HG02759 (cell line): ENCODE measurements at regions not wholly inside any gene's neighbourhood (a gene's known extent, or its start where the extent isn't known, plus 50 kb on each side); places are given as distances from the start of the nearest gene placed in this dataset.
"Not testable (repeated sequence)": the region's sequence is repeated elsewhere in the genome, so short reads cannot be mapped to it uniquely, and the experiment has no call there.

Source experiments
- ATAC-seq: cut with Tn5 transposase; IDR thresholded peaks from one replicate; pipeline ENCODE4 v1.9.1; 2021; ENCODE audit warnings: mild to moderate bottlenecking, moderate library complexity; ENCODE audit not compliant: unreplicated experiment

GRCh38 chr5:67954351-67954750, 261.2 kb upstream of the PIK3R1 start:
- no peak for ATAC-seq

- ATAC-seq, result no peak
These were observed 273.1 kb upstream of the PIK3R1 start for GRCh38 chr5:67942421-67942820.

- ATAC-seq, result no peak
These were observed 273.7 kb upstream of the PIK3R1 start for GRCh38 chr5:67941614-67942401.

DNA sequence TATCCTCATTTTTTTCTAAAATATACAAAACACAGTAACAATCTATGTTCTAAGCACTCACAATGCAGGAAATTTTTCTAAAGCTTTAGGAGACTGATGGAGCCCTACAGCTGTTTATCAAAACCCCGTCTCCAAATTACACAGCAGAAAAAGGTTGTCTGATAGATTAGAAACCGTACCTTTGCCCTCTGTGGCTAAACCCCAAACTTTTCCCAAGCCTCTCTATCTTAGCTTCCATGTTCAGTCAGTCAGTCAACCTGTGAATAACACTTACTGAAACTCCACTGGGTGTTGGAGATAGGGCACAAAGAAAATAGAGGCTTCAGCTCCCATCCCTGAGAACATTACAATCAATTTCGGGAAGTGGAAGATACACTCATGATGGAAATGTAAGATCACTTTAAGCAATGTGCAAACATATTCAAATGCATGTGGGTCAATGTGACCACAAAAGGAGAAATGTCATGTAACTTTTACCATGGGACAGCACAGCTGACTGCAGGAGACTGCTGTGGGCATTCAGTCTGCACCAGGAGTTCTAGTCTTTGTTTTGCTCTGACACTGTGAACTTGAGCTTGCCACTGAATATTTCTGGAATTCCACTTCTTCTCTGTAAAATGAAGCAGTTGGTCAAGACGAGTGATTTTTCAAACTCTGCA, 279.5 kb upstream of the PIK3R1 start:
- ATAC-seq, result no peak

DNA sequence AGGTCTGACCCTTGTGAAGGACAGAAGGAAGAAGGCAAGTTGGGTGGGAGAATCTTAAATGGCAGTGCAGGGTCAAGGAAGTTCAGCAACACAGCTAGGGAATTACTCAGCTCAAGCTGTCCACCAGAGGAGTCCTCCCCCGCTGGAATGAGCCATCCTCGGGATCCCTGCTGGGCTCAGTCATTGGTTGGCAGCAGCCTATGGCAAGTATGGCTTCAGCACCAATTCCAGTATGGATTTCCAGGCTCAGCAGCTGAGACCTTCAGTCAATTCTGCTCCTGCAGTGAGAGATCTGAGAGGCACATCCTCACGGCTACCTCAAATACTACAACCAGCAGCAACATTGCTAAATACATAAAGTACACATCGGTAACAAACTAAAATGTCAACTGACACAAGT, 280.6 kb upstream of the PIK3R1 start:
- ATAC-seq, result no peak

DNA sequence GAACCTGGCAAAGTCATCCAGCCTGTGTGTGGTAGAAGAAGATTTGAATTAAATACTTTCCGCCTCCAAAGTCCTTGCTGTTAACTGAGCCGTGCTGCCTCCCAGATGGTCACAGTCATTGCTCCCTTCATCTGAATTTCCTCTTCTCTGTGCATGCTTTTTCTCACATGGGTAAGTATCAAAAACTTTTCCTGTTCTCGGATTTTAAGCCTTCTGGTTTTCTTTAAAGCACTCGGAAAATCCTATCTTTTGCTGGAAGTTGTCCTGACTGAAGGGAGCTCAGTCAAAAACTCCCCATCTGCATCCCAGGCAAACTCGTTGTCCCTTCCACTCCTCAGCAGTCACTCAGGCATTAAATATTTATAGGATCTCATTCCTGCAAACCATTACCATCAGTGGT, 290.0 kb upstream of the PIK3R1 start:
- ATAC-seq, result no peak

DNA sequence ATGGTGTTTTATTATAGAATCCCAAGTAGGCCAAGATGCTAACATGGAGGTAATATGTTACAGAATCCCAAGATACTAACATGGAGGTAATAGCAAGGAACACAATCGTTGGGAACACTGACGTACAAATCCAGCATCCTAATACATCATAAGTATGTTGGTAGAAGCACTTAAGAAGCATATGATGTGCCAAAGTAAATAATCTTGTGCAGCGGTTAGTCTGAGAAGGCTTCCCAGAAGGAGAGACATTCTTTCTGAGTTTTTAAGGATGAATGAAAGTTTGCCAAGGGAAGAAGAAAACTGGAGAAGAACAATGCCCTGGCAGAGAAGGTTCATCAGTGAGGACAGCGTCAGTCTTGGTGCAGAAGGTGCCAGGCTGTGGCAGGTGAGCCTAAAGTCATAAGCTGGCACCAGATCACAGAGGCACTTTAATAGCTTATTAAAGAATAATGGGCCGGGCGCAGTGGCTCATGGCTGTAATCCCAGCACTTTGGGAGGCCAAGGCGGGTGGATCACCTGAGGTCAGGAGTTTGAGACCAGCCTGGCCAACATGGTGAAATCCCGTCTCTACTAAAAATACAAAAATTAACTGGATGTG, 294.5 kb upstream of the PIK3R1 start:
- no peak for ATAC-seq

GRCh38 chr5:67919532-67919931, 296.0 kb upstream of the PIK3R1 start:
- not testable (repeated sequence) for ATAC-seq

- ATAC-seq, result no peak
These were observed 298.0 kb upstream of the PIK3R1 start for GRCh38 chr5:67917561-67917960.

DNA sequence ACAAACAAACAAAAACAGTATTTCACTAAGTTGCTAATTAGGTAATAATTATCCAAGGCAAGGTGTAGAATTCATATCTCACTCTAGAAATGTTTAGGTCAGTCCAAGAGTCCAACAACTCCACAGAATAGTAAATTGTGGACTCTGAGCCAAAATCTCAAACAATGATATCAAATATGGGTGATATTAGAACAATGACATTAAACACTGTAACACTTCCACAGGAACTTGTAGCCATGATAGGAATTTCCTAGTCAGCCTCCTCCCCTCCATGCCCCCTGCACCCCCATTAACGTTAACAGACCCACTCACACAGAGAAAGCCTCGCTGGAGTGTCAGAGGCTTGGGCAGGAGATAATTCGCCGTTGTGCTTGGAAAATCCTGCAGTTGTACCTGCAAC, 305.0 kb upstream of the PIK3R1 start:
- no peak for ATAC-seq

- no peak for ATAC-seq
These were observed 307.3 kb upstream of the PIK3R1 start for GRCh38 chr5:67908126-67908765.

- ATAC-seq, result no peak
These were observed 311.2 kb upstream of the PIK3R1 start for GRCh38 chr5:67904366-67904765.

DNA sequence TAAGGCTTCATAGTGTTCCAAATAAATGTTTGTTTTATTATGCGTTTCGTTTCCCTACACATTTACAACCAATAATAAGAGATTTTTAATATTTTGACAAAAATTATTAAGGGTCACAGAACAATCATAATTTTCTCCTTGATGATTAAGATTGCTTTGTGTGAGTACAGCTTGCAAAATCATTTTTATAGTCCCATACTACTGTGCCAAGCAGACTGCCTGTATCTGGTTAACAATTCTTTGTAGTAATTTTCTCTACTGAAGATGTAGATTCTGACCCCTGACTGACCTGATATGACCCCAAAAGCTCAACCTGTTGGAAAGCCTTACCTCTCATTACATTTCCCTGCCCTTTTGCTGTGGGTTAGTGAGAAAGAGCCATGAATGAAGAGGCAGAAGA, 311.9 kb upstream of the PIK3R1 start:
- no peak for ATAC-seq

DNA sequence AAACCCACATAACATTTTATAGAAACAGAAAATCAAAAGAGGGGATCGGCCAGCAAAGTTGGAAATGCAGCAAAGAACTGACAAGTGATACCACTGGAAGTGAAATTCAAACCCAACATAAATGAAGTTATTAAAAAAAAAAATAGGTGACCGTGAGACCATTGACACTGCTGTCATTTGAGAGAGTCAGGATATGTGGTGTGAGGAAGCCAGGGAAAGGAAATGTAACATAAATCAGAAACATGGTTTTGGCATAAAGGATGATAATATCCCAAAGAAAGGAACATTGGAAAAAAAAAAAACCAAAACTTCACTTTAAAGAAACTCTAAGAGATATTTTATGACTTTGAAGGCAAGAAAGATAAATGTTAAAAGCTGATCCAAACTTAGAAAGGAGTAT, 312.4 kb upstream of the PIK3R1 start:
- no peak for ATAC-seq

DNA sequence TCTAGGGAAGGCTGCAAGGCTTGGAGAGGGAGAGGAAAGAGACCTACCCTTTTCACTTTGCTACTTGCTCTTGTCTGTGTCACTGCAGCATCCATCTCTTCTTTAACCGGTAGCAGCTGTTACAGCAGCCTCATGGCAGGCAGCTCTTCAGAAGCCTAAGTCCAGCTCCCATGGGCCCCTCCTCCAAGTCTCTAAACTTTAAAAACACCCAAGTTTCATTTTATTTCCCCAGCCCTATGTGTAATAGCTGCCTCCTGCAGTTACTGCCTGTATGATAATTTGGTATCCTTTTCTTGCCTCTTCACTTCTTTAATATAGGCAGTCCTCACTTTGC, 313.1 kb upstream of the PIK3R1 start:
- ATAC-seq, result no peak

DNA sequence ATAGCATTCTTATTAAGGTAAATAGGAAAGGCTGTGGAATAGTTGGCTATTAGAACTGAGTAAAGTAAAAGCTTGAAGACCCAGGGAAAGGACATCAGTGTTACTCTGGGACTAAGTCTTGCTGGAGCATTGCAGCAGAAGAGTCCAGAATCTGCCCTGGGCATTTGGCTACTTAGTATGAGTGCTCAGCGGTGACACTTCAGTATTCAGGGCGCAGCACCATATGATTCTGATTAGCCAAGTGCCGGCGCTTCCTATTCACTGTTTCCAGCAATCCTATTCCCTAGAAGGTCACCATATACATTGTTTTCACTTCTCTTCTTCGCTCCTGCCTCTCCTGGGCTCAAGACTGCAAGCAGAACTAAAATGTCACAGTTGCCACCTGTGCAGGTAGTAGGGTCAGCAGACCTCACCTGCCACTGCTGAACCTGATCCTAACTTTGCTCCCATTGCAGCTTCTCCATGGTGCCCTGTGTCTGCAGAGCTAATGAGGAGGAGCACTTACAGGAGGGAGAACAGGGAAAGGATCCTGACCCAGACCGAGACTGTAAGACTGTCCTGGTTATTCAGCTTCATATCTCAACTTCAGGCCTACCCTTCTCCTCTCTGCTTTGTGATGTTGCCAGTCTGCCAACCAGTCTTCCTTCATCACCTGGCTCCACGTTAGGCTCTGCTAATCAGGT, 313.6 kb upstream of the PIK3R1 start:
- no peak for ATAC-seq

- no peak for ATAC-seq
These were observed 315.0 kb upstream of the PIK3R1 start for GRCh38 chr5:67900514-67900913.

GRCh38 chr5:67897980-67898379, 317.6 kb upstream of the PIK3R1 start:
- ATAC-seq, result no peak

GRCh38 chr5:67897431-67897830, 318.1 kb upstream of the PIK3R1 start:
- no peak for ATAC-seq

- ATAC-seq, result no peak
These were observed 318.6 kb upstream of the PIK3R1 start for GRCh38 chr5:67896930-67897313.

DNA sequence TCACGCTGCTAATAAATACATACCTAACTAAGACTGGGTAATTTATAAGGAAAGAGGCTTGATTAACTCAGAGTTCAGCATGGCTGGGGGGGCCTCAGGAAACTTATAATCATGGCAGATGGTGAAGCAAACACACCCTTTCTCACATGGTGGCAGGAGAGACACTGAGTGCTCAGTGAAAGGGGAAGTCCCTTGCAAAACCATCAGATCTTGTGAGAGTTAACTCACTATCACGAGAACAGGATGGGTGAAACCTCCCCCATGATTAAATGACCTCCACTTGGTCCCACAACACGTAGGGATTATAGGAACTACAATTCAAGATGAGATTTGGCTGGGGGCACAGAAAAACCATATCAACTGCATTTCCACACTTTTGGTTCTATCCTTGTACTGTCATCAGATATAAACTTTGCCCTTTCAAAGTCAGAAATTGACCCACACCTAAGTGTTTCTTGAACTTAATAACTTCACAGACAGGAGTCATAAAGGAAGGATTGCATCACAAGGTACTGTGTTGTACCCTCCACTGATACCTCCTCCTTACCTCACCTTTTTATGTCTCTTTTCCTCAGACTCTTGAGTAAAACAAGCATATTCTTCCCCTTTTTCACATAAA, 319.1 kb upstream of the PIK3R1 start:
- no peak for ATAC-seq
